ENCODE measurements at regions not wholly inside any gene's neighbourhood (a gene's known extent, or its start where the extent isn't known, plus 50 kb on each side); places are given as distances from the start of the nearest gene placed in this dataset.
A peak's percentile ranks its signal among the peaks of the same experiment; 100 is the strongest.

GRCh38 chr12:107384645-107385044 lies 291.3 kb upstream of the CRY1 start (continued):
- TF ChIP-seq CTCF (conservative IDR thresholded peaks at IDR 0.05; ENCODE audit: low read depth in 2 of 2): no peak

GRCh38 chr12:107385509-107385908 lies 292.2 kb upstream of the CRY1 start:
- Histone ChIP-seq H3K4me3 (no peak overlapping the region), H3K36me3 (ENCODE audit: insufficient read depth) (no peaks in the 10 kb centered on the region), H3K27ac (ENCODE audit: low read depth) (no peak overlapping the region), H3F3A (replicated peaks; ENCODE audit: low read depth) (no peaks in the 10 kb centered on the region), H4K20me1 (replicated peaks; ENCODE audit: insufficient read depth) (no peaks in the 10 kb centered on the region), H3K4me1 (ENCODE audit: insufficient read depth) (peaks cover 9% of the 10 kb centered on the region), H3K4me2 (peak overlapping the region; percentile 26; the same call in 1 of the 2 replicates), H2AFZ (no peak overlapping the region), H3K9me2 (ENCODE audit: insufficient read depth) (no peaks in the 10 kb centered on the region), H3K79me2 (replicated peaks; ENCODE audit: insufficient read depth) (no peaks in the 10 kb centered on the region), H3K27me3 (ENCODE audit: insufficient read depth) (no peaks in the 10 kb centered on the region)
- ATAC-seq (peak; percentile 66), DNase-seq (ENCODE audit: low spot score) (peak; percentile 24)
- H3K36me3 Mint-ChIP-seq (ENCODE audit: low read depth): 0 out of 3 replicates have a peak, but pooled peaks cover 4% of the 10 kb centered on the region
- H3K9me3 Mint-ChIP-seq: peaks cover 8% of the 10 kb centered on the region; the same call in 2 of the 3 replicates
- H3K27me3 Mint-ChIP-seq (ENCODE audit: insufficient read depth, low read depth, poor library complexity): peaks cover 1% of the 10 kb centered on the region
- H3K4me1 Mint-ChIP-seq: peaks cover 22% of the 10 kb centered on the region
- no peak overlapping the region for H3K4me3 Mint-ChIP-seq
- TF ChIP-seq CTCF (conservative IDR thresholded peaks at IDR 0.05; ENCODE audit: low read depth in 2 of 2) (no peak), ZNF462 (CRISPR knock-in tag; IDR thresholded peaks at IDR 0.05) (no peak)
- peak overlapping the region; percentile 49; the same call in 1 of the 2 replicates for H3K27ac Mint-ChIP-seq

Data from GM23338 (cell line).